Esophagus squamous epithelium (tissue), 5 donors: ENCODE measurements at regions not wholly inside any gene's neighbourhood (a gene's known extent, or its start where the extent isn't known, plus 50 kb on each side); places are given as distances from the start of the nearest gene placed in this dataset.

Source experiments
- DNase-seq: peaks from one replicate; lab custom pipeline; 2025; lab: John Stamatoyannopoulos, UW
- H3K27ac ChIP-seq, 4 donors: fragments of 200-600 bp; sonication (generic); one replicate each; pipeline ENCODE4 v1.5.1; 2016 to 2019; ENCODE audit warnings: mild to moderate bottlenecking in 1 of 4
- H3K27me3 ChIP-seq, 4 donors: fragments of 200-600 bp; sonication (generic); 1 replicate in 3 of 4; 2 replicates in 1 of 4; pipeline versions ENCODE4 v1.5.1 to v1.6.0; 2017 to 2021; ENCODE audit warnings: antibody characterized with exemption in 1 of 4
- H3K36me3 ChIP-seq, 3 donors: fragments of 200-600 bp; sonication (generic); one replicate each; pipeline ENCODE4 v1.5.1; 2016 to 2019
- H3K4me1 ChIP-seq, 3 donors: fragments of 200-600 bp; sonication (generic); one replicate each; pipeline ENCODE4 v1.5.1; 2017 to 2019
- H3K4me3 ChIP-seq, 4 donors: fragments of 200-600 bp; sonication (generic); 1 replicate in 3 of 4; 2 replicates in 1 of 4; pipeline ENCODE4 v1.5.1; 2016 to 2019; ENCODE audit warnings: mild to moderate bottlenecking in 2 of 4, moderate library complexity in 1 of 4
- H3K9me3 ChIP-seq, 3 donors: fragments of 200-600 bp; sonication (generic); one replicate each; pipeline ENCODE4 v1.5.1; 2016 to 2019
- POLR2A ChIP-seq, 4 donors: fragments of 450-650 bp; IDR thresholded peaks; one replicate each; pipeline ENCODE4 v1.6.1; 2017; ENCODE audit warnings: antibody characterized with exemption in 4 of 4, mild to moderate bottlenecking in 4 of 4, moderate library complexity in 3 of 4
- WGBS, 2 donors: methylation state at CpG; one replicate each; pipeline ENCODE4 v1.1.5; 2018; 5-methylcytosine and 5-hydroxymethylcytosine counted together
- intact Hi-C: fragments of 100-400 bp; cut with DNase I; formaldehyde crosslinking; loops from one replicate; pipeline ENCODE4 v1.15.0; 2022
- TF ChIP-seq, protein P1 (sequence below), 6 experiments: fragments of 450-650 bp in 4 of 6; fragments of 200-600 bp in 2 of 6; sonication (generic) in 2 of 6; IDR thresholded peaks; one replicate each; pipeline ENCODE4 v1.5.1; 2016 to 2019; ENCODE audit warnings: antibody characterized with exemption in 6 of 6, mild to moderate bottlenecking in 4 of 6, moderate library complexity in 4 of 6
- donor health status: DM: yes; HTN: yes; CAD: no.

DNA sequence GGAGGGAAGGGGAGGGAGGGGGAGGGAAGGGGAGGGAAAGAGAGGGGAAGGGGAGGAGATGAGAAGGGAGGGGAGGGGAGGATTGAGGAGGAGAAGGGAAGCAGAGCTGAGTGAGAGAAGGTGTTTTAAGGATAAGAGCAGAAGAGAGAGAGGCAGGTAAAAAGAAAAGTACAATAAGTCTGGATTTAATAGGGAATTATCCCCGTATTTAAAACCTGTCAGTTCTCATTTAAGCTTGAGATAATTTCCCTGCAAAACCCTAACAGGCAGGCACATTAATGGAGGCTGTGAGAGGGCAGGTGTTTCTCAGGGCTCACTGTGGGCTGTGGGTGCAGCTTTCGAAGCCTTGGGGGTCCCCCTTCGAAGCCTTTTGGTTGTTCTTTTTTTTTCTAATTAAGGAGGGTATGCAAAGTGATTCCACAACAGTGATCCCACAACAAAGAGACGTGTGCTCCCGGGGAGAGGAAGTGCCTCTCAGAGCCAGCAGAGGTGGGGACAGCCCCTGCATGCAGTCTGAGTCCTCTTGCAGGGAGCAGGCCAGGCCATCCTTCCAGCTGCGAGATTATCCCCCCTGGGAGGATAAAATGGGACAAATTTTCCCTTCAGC, 317.9 kb upstream of the IRX1 start:
- intact Hi-C loops, result no loop called here
- no peaks in the 10 kb centered on the region for H3K4me1 ChIP-seq
- DNase-seq, result no peak
- H3K27ac ChIP-seq, result no peak overlapping the region
- TF ChIP-seq POLR2A (IDR thresholded peaks at IDR 0.05), result no peak
- TF ChIP-seq, protein P1, sequence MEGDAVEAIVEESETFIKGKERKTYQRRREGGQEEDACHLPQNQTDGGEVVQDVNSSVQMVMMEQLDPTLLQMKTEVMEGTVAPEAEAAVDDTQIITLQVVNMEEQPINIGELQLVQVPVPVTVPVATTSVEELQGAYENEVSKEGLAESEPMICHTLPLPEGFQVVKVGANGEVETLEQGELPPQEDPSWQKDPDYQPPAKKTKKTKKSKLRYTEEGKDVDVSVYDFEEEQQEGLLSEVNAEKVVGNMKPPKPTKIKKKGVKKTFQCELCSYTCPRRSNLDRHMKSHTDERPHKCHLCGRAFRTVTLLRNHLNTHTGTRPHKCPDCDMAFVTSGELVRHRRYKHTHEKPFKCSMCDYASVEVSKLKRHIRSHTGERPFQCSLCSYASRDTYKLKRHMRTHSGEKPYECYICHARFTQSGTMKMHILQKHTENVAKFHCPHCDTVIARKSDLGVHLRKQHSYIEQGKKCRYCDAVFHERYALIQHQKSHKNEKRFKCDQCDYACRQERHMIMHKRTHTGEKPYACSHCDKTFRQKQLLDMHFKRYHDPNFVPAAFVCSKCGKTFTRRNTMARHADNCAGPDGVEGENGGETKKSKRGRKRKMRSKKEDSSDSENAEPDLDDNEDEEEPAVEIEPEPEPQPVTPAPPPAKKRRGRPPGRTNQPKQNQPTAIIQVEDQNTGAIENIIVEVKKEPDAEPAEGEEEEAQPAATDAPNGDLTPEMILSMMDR (IDR thresholded peaks at IDR 0.05), result no peak
- H3K36me3 ChIP-seq, result no peaks in the 10 kb centered on the region
- no peaks in the 10 kb centered on the region for H3K9me3 ChIP-seq
- H3K4me3 ChIP-seq, result no peak overlapping the region
- 8 to 10% methylated on average over 6 of the region's 6 CpGs for WGBS, 2 donors
- peaks cover 0 to 5% (median 0%) of the 10 kb centered on the region in 4 donors for H3K27me3 ChIP-seq

DNA sequence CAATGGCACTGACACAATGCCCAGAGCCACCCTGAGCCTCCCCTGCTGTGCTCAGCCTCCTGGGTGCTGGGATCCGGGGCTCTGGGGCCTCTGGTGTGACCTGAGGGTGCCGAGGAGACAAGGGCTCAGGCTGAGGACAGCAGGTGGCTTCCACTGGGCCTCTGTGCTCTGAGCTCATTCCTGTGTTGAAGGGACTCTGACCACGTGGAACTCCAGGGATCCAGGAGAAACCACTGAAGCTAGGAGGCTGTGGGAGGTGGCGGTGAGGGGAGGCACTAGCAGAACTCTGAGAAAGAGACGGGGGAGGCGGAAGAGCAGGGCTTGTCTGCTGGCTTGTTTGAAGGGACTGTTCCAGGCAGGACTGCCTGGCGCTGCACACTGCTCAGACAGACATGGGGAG, 318.7 kb upstream of the IRX1 start:
- H3K27ac ChIP-seq, result no peak overlapping the region
- H3K9me3 ChIP-seq, result no peaks in the 10 kb centered on the region
- no peak for DNase-seq
- peaks cover 0 to 5% (median 0%) of the 10 kb centered on the region in 4 donors for H3K27me3 ChIP-seq
- intact Hi-C loops, result no loop called here
- H3K4me1 ChIP-seq, result no peaks in the 10 kb centered on the region
- TF ChIP-seq, protein P1 (IDR thresholded peaks at IDR 0.05), result no peak
- TF ChIP-seq POLR2A (IDR thresholded peaks at IDR 0.05), result no peak
- H3K36me3 ChIP-seq, result no peaks in the 10 kb centered on the region
- 79 to 81% methylated on average over 4 of the region's 7 CpGs for WGBS, 2 donors
- H3K4me3 ChIP-seq, result no peak overlapping the region

DNA sequence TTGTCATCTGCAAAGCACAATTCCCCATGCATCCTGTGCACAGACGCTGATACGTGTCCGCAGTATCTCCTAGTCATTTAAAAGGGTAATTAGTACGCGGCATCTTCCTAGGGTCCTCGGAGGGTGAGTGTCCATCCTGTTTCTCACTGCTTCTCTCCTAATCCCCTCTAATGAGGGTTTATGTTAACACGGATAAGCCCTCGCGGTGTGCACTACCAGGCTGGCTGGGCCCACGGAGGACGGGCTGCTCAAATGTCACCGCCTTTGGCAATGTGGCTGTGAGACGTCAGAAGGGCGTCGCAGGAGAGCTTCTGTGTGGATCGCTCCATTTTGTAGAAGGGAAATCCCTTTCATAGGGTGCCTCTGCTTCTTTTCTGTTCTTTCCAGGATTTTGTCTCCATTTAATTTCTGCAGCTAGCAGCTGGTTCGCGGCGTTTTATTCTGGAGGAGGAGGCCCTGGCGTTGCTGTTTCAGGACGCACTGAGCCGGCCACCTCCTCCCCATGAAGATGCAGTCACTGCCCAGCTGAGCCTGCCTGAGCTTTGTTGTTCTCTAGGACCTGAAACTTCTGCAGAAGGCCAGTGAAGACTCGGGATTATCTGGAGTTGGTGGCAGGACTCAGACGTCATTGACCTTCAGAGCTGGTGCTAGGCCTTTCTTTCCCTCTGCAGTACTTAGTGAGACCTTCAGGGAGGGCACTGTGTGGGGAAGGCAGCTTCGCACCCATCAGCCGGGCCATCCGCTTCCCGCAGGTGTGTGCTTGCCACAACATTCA, 326.1 kb upstream of the IRX1 start:
- Histone ChIP-seq H3K4me3 (no peak overlapping the region), H3K4me1 (no peaks in the 10 kb centered on the region), H3K27me3 (peaks cover 0 to under 1% (median 0%) of the 10 kb centered on the region in 4 donors), H3K27ac (no peak overlapping the region), H3K9me3 (no peaks in the 10 kb centered on the region), H3K36me3 (no peaks in the 10 kb centered on the region)
- no peak for TF ChIP-seq POLR2A (IDR thresholded peaks at IDR 0.05)
- TF ChIP-seq, protein P1 (IDR thresholded peaks at IDR 0.05), result no peak
- DNase-seq, result no peak
- 83 to 85% methylated on average over 23 to 26 of the region's 28 CpGs for WGBS, 2 donors
- intact Hi-C loops, result no loop called here

DNA sequence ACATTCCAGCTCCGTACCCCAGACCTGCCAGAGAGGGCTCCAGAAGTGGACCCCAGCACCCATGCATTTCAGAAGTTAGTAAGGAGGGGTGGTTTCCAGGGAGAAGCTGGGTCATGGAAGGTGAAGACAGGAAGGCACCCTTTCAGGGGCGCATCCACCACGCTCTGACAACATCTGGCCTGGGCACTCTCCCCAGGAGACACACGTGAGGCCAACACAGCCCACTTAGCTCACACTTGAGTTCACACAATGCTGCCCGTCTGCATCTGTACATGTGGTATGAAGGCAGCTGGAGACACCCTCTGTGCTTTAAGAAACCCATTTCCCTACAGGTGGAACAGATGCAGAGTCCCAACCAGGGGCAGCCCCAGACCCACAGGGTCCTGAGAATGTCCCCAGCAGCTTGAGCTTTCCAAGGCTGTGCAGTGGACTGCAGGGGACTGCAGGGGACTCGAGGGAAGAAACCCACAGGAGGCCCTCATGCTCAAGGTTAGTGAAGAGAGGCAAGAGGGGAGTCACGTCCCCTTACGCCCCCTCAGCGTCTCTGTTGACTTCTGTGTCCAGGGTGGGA, 326.8 kb upstream of the IRX1 start:
- no peak overlapping the region for H3K4me3 ChIP-seq
- intact Hi-C loops, result no loop called here
- H3K27me3 ChIP-seq, result no peaks in the 10 kb centered on the region
- H3K36me3 ChIP-seq, result no peaks in the 10 kb centered on the region
- WGBS, 2 donors, result 73 to 83% methylated on average over 3 to 5 of the region's 9 CpGs
- DNase-seq, result no peak
- no peaks in the 10 kb centered on the region for H3K4me1 ChIP-seq
- H3K27ac ChIP-seq, result no peak overlapping the region
- no peaks in the 10 kb centered on the region for H3K9me3 ChIP-seq
- TF ChIP-seq POLR2A (IDR thresholded peaks at IDR 0.05), result no peak
- TF ChIP-seq, protein P1 (IDR thresholded peaks at IDR 0.05), result no peak

DNA sequence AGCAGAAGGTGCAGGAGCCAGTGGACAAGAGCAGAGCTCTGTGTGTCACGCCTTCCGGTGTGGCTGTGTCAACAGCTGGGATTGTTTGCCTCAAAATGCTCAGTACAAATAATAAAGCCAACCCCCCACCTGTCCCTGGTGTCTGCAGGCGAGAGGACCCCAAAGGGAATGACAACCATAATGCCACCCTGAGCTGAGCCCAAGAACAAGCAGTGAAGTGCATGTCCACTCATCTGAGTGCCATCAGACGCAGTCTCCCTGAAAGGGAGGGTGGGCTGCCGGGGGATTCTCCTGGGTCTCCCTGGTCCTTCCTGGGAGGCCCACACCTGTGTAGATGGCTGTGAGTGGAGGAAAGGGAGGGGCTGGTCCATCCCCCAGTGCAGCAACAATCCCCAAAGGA, 328.8 kb upstream of the IRX1 start:
- WGBS, 2 donors, result no CpG with 5 or more reads among the region's 5 CpGs
- TF ChIP-seq, protein P1 (IDR thresholded peaks at IDR 0.05), result no peak
- no peak for TF ChIP-seq POLR2A (IDR thresholded peaks at IDR 0.05)
- Histone ChIP-seq H3K4me3 (no peak overlapping the region), H3K27me3 (no peaks in the 10 kb centered on the region), H3K27ac (no peak overlapping the region), H3K4me1 (no peaks in the 10 kb centered on the region), H3K36me3 (no peaks in the 10 kb centered on the region), H3K9me3 (no peaks in the 10 kb centered on the region)
- intact Hi-C loops, result no loop called here
- DNase-seq, result no peak
